NOMO-1 (cell line): ENCODE measurements at regions not wholly inside any gene's neighbourhood (a gene's known extent, or its start where the extent isn't known, plus 50 kb on each side); places are given as distances from the start of the nearest gene placed in this dataset.

Experiments used
- DNase-seq, 2 experiments: peaks; one replicate each; lab custom pipeline; 2025; ENCODE audit not compliant: unreplicated experiment in 2 of 2; lab: John Stamatoyannopoulos, UW

DNA sequence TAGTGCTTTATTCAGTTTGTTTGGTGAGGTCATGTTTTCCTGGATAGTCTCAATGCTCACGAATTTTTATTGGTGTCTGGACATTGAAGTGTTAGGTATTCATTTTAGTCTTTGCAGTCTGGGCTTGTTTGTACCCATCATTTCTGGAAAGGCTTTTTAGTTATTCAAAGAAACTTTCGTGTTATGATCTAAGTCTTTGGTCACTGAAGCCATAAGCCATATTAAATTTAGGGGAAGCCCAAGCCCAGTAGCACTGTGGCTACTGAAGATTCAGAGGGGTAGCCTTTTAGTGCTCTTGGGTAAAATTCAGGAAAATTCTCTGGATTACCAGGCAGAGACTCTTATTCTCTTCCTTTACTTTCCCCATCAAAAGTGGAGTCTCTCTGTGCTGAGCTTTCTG, 56.2 kb upstream of the PEX5L start:
- DNase-seq: no peak

DNA sequence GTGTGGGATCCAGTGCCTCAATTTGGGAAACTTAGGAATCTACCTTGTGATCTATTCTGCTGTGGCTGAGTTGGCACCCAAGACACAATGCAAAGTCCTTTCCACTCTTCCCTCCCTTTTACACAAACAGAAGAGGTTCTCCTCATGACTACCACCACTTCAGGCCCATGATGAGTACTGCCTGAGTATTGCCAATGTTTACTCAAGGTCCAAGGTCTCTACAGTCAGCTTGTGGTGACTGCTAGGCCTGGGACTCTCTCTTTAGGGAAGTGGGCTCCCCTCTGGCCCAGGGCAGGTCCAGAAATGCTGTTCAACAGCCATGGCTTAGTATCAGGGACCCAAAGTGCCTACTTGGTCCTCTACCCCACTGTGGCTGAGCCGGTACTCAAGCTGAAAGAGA, 56.8 kb upstream of the PEX5L start:
- no peak for DNase-seq

DNA sequence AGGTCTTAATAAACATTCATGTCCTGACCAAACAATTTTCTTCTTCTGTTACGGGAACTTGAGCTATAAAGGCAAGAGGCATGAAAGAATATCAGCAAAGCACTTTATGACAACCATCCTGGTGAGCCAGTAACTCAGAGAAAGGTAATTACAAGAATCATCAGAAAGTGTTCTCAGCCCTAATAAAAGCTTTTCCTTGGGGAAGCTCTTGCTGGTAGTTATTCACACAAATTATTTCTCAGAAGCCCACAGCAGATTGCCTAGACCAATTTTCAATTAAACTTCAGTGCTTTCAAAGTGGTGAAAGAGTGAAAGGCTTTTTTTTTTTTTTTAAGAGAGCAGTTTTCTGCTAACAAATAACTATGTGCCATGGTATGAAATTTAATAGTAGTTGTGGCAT, 60.9 kb upstream of the PEX5L start:
- DNase-seq: no peak

DNA sequence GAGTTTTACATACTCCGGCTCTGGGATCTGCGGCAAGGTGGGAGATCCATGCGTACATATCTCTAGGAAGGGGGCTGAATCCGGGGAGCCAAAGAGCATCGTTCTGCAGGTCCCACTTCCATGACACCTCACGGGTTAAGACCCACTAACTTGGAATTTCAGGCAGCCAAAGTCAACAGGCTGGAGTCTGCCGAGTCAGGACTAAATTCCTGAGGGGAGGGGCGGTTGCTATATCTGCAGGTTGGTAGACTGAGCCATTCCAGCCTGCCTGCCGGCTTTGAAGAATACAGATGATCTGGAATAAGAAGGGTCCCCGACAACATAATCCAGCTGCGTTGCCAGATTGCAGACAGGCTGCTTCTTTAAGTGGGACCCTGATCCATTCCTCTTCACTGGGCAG, 65.4 kb upstream of the PEX5L start:
- DNase-seq: no peak

DNA sequence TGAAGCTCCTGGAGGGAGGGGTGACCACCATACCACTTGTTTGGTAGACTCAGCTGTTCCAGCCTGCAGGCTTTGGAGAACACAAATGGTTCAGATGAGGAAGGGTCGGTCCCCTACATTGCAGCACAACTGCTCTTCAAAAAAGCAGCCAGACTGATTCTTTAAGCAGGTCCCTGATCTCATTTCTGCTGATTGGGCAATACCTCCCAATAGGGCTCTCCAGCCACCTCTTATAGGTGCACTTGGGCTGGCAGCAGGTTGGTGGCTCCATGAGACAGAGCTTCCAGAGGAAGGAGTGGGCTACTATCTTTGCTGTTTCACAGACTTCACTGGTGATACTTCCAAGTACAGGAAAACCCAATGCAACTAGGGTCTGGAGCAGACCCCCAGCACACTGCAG, 65.9 kb upstream of the PEX5L start:
- no peak for DNase-seq

DNA sequence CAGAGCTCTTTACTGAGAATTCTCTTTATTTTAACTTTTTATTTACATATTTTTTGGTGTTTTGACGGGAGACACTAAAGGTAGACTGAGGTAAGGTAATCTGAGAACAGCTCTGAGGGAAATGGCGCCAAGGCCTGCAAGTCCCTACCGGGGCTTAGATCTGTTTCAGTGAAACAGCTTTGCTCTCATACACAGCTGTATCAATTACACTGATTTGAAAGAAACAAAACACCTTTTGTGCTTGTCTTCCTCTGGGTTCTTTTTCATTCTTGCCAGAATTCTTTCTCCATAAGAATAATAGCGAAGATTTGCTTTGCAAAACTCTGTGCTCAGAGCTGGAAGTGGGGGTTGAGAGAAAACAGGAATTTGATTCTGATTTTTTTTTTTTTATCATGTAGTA, 79.5 kb upstream of the PEX5L start:
- no peak for DNase-seq

DNA sequence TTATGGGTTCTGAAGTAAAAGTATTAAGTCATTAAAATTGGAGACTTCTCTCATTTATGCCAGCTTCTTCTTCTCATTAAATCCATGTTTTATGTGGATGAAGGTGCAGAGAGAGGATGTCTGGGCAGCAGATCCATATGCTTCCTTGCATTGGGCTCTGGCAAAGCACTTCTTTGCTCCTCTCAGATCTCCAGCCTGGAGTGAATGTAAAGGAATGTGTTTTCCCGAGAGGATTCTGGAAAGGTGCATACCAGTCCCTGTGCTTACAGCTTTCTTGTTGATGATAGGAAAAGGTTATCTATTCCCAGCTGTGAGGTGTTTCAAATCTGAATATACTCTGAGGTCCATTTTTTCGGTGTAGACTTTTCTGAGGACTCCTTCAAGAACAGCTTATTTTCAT, 79.9 kb upstream of the PEX5L start:
- no peak for DNase-seq

DNA sequence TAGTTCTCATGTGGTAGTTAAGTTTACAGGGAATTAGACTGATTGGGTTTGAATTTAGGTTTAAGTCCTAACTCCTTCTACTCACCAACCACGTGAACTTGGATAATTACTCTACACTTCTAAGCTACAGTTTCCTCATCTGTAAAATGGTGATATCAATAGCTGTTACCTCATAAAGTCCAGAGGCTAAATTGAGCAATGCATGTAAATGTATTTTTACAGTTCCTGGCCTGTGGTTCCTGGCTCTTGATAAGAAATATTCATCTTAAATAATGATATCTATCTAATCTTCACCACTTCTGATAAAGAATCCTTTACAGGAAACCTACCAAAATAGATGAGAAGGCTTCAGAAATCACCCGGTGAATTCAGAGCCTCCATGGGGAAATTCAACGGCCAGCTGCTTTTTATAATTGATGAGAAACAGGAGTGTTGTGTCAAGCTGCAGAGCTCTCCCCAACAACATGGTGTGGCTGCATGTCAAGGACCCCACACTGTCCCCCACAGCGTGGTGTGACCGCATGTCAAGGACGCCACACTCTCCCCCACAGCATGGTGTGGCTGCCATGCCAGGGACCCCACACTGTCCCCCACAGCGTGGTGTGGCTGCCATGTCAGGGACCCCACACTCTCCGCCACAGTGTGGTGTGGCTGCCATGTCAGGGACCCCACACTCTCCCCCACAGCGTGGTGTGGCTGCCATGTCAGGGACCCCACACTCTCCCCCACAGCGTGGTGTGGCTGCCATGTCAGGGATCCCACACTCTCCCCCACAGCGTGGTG, 80.8 kb upstream of the PEX5L start:
- peak in 1 of 2 experiments; percentile 29 for DNase-seq

DNA sequence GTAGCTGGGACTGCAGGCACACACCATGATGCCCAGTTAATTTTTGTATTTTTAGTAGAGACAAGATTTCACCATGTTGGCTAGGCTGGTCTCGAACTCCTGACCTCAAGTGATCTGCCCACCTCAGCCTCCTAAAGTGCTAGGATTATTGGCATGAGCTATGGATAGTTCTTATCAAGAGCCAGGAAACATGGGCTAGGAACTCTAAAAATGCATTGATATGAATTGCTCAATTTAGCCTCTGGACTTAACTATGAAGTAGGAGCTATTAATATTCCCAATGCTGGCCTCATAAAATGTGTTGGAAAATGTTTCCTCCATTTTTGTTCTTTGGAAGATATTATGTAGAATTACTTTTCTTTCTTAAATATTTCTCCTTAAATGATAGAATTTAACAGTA, 82.8 kb upstream of the PEX5L start:
- no peak for DNase-seq

DNA sequence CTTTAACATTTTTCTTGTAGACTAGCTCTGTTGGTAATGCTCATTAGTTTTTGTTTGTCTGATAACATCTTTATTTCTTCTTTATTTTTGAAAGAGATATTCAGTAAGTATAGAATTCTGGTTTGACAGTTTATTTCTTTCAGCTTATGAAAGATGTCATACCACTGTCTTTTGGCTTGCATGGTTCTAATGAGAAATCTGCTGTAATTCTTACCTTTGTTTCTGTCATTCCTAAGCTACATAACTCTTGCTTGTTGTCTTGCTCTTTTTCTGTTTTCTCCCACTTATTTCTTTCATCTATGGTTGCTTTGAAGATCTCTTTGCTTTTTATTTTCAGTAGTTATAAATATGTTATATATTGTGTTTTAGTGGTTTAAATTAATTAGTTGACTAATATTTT, 87.2 kb upstream of the PEX5L start:
- no peak for DNase-seq

DNA sequence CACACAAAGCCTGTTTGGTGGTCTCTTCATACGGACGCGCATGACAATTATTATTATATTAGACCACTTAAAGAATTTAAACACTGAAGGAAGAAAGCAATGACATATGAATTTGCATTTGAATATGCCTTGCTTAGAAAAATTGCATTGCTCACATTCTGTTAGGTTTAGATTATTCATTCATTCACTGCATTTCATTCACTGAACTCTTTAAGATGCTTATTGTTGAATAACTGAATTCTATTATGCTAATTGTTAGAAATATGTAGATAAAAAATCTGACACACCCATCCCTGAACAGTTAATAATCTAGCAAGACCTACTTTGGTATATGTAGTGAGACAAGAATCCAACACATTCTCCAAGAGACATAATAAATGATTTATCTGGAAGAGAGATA, 94.4 kb upstream of the PEX5L start:
- DNase-seq: no peak

DNA sequence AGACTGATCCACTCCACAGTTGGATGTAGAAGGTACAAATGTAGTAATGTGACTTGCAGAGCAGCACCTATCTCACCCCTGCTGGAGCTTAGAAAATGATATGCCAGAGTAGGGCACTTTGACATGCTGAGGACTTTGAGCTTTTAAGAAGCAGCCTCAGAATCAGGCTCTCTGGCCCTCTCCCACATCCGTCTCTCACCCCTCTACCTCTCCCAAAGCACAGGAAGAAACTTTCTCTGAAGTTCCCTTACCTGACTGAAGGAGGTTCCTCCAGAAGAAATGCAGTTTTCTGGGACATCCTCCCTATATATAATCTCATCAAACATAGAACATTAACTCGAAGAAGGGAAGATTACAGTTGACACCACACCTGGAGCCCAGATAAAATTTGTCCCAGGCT, 98.4 kb upstream of the PEX5L start:
- DNase-seq: no peak

DNA sequence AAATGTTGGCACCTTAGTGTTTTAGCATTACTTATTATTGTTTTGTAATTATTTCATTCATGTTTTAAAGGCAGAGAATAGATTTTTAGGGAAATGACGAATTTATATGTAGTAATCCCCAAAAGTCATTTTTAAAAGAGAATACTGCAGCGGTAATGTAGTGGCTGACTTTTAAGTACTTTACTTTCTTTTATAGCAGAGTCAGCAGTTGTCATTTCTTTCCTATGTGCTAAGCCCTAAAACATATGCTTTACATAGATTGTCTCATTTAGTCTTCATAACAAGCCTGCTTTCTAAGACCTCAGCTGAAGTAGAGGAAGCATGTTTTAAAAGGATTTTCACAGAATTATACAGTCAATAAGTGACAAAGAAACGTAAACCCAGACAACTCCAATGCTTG, 102.1 kb upstream of the PEX5L start:
- no peak for DNase-seq

DNA sequence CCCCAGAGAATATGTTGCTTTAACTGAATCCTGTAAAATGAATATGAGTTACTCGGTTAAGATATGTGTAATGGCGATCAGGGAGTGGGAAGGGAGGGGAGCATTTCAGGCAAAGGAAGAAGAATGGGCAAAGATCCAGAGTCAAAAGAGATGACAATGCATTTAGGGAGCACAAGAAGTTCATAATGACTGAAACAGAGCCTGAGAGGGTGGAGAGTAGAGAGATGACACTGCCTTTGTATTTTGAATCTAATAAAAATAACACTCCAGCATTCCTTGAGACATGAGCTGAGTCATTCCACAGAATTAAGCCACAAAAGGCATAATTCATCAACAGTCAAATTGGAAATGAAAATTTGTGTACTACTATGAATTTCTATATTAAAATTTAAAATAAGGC, 105.3 kb upstream of the PEX5L start:
- no peak for DNase-seq

DNA sequence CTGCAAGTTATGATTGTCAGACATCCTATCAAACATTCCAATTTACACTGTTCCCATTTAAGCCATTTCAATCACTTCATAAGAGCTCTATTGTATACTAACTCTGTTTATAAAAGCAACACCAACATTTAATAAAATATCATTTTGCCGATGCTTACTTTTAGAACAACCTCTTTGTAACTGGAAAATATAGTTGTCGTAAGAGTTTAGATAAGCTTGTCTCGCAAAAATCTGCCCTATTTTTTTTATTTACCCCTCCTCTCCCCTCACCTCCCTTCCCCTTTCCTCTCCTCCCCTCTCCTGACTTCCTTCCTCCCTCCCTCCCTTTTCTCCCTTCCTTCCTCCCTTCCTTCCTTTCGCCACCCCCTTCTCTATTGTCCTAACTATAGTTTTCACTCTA, 105.7 kb upstream of the PEX5L start:
- no peak for DNase-seq

DNA sequence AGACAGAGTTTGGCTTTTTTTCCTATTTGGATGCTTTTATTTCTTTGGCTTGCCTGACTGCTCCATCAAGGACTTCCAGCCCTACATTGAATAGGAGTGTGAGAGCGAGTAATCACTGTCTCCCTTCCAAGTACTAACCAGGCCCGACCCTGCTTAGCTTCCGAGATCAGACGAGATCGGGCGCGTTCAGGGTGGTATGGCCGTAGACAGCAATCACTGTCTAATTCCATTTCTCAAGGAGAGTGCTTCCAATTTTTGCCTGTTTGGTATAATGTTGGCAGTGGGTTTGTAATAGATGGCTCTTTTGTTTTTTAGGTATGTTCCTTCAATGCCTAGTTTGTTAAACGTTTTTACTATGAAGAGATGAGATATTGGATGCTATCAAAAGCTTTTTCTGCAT, 125.0 kb upstream of the PEX5L start:
- no peak for DNase-seq

DNA sequence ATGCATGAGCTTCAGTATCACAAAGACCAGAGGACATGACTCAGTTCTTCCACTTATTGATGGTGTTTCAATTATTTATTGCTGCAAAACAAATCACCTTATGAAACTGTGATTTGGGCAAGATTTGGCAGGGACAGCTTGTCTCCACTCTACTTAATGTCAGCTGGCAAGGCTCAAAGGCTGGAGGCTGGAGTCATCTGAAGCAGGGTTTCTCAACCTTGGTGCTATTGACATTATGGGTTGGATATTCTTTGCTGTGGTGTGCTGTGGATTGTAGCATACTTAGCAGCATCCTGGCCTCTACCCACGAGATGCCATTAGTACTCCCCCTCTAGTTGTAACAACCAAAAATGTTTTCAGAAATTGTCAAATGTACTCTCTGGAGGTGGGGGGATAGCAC, 138.8 kb upstream of the PEX5L start:
- no peak for DNase-seq

DNA sequence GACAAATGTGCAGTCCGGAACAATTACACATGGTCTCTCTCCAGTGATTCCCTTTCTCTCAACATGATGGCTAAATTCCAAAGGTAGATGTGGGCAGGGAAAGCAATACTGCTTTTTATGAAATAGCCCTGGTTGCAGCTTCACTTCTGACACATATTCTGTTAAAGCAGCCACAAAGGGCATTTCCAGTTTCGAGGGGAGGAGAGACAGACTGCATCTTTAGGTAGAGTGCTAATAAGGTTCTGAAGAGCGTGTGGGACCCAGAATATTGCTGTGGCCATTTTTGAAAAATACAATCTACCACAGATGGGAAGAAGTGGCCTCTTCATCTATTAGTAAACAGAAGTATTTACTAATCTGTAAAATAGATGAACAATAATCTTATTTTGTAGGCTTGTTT, 139.3 kb upstream of the PEX5L start:
- no peak for DNase-seq

DNA sequence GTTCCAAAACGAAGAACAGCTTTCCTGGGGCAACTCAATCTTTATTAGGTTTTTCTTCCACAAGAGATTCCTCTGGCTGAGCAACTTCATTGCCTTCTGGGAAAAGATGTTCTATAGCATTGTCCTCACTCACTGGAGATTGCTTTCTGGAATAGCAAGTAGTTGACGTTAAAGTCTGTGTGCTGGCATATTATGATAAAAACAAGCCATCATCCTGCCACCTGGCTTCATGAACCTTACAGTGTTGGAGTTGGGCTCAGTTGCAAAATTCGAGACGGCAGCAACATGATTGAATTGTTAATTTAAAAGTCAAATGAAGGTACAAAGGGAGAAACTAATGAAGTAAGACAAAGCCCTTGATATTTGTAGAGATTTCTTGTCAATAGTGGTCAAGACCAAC, 140.5 kb upstream of the PEX5L start:
- DNase-seq: no peak

DNA sequence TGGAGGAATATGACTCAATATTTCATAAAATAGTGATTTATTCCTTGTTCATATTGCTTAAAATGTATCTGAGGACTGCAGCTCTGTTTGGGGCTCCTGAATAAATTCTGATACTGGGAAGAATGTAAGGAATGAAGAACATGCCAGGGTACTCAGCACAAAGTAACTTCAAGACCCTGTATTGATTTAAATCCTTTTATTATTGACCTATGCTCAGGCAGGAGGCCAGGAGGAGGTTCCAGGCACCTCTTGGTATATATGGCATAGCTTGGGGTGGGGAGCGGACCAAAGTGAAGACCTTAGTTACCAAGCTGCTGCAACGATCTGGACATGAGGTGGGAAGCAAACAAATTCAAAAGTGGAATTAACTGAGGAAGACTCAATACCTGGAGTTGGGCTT, 142.8 kb upstream of the PEX5L start:
- DNase-seq: no peak

DNA sequence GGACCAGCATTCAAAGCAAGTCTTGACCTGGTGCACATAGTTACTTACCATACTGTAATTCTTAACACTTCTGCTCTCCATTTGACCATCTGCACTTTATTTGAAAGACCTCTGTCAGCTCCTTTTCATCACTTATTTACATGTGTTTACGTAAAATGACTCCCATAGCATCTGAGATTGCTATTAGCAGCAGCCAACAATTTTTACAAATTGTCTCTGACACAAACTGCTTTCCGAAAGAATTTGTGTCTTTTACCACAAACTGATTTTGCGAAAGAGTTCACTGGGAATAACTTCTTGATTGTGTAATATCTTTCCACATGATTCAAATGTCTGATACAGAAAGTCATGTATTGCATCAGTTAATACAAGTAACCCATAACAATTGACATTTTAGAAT, 144.1 kb upstream of the PEX5L start:
- peak; percentile 27 to 79 for DNase-seq

DNA sequence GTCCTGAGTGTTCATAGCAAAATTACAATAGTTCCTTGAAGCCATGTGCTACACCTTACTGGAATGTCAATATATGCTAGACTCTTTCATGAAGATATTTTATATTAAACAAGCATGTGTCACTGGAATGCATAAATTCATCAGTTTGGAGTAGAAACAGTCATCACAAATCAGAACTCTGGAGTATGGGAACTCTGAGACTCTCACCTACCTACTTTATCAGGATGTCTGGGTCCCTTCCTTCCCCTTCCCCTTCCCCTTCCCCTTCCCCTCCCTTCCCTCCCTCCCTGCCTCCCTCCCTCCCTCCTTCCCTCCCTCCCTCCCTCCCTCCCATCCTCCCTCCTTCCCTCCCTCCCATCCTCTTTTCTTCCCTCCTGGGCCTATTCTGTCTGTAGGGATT, 144.7 kb upstream of the PEX5L start:
- DNase-seq: no peak

DNA sequence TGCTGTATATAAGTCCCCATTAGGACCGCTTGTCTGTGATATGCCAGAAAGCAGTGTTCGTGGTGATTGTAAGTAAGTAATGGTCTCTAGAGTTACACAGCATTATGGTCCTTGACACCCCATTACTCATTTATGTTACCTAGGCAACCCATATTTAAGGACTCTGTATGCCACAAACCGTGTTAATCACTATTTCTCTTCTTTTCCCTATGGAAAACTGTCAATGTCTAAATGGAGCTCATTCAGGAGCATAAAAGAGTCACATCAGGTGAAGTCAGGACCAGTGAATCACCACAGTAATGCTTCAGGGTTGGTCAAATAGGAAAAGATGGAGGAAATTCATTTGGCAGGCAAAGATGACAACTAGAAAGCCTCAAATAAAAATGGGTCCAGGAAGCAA, 146.6 kb upstream of the PEX5L start:
- DNase-seq: no peak
